AG04449 (cell line): ENCODE measurements at regions not wholly inside any gene's neighbourhood (a gene's known extent, or its start where the extent isn't known, plus 50 kb on each side); places are given as distances from the start of the nearest gene placed in this dataset.
A peak's percentile ranks its signal among the peaks of the same experiment; 100 is the strongest.

Experiments used
- CTCF ChIA-PET: fragments of 350-600 bp; formaldehyde crosslinking; extraction: SDS; loops from one replicate; lab custom pipeline; 2021; ENCODE audit warnings: antibody characterized with exemption; lab: Yijun Ruan, JAX
- POLR2A ChIA-PET: fragments of 400-600, 350-600 bp; formaldehyde crosslinking; extraction: SDS; loops from one replicate; lab custom pipeline; 2020; ENCODE audit warnings: antibody characterized with exemption, inconsistent platforms; lab: Yijun Ruan, JAX
- DNase-seq: peaks from one replicate; pipeline ENCODE4 v3.0.0-alpha.2; 2010; ENCODE audit warnings: low read depth, low spot score
- H3K4me3 ChIP-seq: 2 replicates; pipeline ENCODE4 v1.5.1; 2011; ENCODE audit warnings: low read depth, mild to moderate bottlenecking, control low read depth, low read length
- TF ChIP-seq, protein P1 (sequence below): IDR thresholded peaks from one replicate; pipeline ENCODE4 v1.5.1; 2011; ENCODE audit warnings: mild to moderate bottlenecking, moderate library complexity, low read length, control low read depth, inconsistent platforms; ENCODE audit not compliant: insufficient read depth; ENCODE audit errors: missing control alignments

GRCh38 chr11:37704791-37705190, 1106.8 kb upstream of the RAG2 start:
- no peak for DNase-seq
- H3K4me3 ChIP-seq: no peak overlapping the region
- ChIA-PET CTCF (no interaction called here), POLR2A (no interaction called here)
- TF ChIP-seq, protein P1, sequence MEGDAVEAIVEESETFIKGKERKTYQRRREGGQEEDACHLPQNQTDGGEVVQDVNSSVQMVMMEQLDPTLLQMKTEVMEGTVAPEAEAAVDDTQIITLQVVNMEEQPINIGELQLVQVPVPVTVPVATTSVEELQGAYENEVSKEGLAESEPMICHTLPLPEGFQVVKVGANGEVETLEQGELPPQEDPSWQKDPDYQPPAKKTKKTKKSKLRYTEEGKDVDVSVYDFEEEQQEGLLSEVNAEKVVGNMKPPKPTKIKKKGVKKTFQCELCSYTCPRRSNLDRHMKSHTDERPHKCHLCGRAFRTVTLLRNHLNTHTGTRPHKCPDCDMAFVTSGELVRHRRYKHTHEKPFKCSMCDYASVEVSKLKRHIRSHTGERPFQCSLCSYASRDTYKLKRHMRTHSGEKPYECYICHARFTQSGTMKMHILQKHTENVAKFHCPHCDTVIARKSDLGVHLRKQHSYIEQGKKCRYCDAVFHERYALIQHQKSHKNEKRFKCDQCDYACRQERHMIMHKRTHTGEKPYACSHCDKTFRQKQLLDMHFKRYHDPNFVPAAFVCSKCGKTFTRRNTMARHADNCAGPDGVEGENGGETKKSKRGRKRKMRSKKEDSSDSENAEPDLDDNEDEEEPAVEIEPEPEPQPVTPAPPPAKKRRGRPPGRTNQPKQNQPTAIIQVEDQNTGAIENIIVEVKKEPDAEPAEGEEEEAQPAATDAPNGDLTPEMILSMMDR: no peak

DNA sequence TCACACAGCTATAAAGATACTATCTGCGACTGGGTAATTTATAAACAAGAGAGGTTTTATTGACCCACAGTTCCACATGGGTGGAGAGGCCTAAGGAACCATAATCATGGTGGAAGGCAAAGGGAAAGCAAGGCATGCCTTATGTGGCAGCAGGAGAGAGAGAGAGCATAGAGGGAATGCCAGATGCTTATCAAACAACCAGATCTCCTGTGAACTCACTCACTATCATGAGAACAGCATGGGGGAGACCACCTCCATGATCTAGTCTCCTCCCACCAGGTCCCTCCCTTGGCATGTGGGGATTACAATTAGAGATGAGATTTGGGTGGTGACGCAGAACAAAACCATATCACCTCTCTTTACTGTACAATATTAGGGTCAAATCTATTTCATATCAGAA, 1101.6 kb upstream of the RAG2 start:
- CTCF ChIA-PET: no interaction called here
- POLR2A ChIA-PET: no interaction called here
- TF ChIP-seq, protein P1: no peak
- no peak for DNase-seq
- H3K4me3 ChIP-seq: no peak overlapping the region

DNA sequence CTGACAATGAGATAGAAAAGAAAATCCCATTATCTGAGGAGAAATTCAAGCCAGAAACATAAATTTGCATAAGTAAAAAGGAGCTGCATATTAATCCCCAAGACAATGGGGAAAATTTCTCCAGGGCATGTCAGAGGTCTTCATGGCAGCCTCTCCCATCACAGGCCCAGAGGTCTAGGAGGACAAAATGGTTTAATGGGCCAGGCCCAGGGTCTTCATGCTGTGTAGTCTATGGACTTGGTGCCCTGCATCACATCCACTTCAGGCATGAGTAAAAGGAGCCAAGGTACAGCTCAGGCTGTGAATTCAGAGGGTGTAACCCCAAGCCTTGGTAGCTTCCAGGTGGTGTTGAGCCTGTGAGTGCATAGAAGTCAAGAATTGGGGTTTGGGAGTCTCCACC, 1097.2 kb upstream of the RAG2 start:
- TF ChIP-seq, protein P1: no peak
- no peak overlapping the region for H3K4me3 ChIP-seq
- DNase-seq: no peak
- ChIA-PET CTCF (interaction anchor here (0.6 to 1.1 kb wide), 2 partner anchors 14 to 16 kb away, joined by 3 read pairs; no protein-coding TSS in a partner anchor), POLR2A (no interaction called here)

GRCh38 chr11:37689951-37690350, 1091.9 kb upstream of the RAG2 start:
- peak; percentile 16 for DNase-seq
- POLR2A ChIA-PET: no interaction called here
- CTCF ChIA-PET: no interaction called here
- TF ChIP-seq, protein P1: no peak
- no peak overlapping the region for H3K4me3 ChIP-seq

GRCh38 chr11:37688456-37688855, 1090.4 kb upstream of the RAG2 start:
- CTCF ChIA-PET: no interaction called here
- POLR2A ChIA-PET: no interaction called here
- TF ChIP-seq, protein P1: no peak
- no peak overlapping the region for H3K4me3 ChIP-seq
- no peak for DNase-seq

DNA sequence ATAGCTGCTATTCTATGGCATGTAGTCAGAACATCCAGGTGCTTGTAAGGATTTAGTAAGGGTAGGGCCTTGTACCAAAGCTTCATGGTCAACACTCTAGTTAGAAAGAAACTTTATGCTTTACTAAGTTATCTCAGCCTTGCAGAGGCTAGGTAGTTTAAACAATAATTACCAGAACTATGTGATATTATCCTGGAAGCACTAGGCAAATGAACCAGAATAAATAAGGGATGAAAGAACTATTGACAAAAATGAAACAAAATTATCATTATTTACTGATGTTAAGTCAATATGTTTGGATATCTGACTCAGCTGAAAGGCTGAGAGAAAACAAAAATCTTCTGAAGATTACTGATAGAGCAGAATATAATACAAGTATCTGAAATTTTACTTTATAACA, 1089.1 kb upstream of the RAG2 start:
- TF ChIP-seq, protein P1: no peak
- no peak overlapping the region for H3K4me3 ChIP-seq
- DNase-seq: no peak
- ChIA-PET POLR2A (no interaction called here), CTCF (no interaction called here)
